ENCODE measurements at regions not wholly inside any gene's neighbourhood (a gene's known extent, or its start where the extent isn't known, plus 50 kb on each side); places are given as distances from the start of the nearest gene placed in this dataset.

DNA sequence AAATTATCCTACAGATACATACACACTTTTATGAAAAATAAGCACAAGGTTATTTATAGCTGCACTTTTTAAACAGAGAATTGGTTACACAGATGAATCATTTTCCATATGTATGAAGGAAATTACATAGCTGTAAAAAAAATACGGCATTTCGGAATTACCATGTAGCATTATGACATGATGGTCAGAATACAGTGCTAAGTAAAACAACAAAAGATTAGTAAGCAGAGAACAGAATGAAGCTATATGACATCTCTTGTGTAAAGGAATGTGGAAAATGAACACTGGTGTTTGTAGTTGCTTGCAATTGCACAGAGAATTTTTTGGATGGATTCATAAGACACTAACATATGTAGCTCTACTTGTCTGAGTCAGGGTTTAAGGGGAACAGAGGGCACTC, 1222.0 kb upstream of the PRKX start:
- TF ChIP-seq, protein P1, sequence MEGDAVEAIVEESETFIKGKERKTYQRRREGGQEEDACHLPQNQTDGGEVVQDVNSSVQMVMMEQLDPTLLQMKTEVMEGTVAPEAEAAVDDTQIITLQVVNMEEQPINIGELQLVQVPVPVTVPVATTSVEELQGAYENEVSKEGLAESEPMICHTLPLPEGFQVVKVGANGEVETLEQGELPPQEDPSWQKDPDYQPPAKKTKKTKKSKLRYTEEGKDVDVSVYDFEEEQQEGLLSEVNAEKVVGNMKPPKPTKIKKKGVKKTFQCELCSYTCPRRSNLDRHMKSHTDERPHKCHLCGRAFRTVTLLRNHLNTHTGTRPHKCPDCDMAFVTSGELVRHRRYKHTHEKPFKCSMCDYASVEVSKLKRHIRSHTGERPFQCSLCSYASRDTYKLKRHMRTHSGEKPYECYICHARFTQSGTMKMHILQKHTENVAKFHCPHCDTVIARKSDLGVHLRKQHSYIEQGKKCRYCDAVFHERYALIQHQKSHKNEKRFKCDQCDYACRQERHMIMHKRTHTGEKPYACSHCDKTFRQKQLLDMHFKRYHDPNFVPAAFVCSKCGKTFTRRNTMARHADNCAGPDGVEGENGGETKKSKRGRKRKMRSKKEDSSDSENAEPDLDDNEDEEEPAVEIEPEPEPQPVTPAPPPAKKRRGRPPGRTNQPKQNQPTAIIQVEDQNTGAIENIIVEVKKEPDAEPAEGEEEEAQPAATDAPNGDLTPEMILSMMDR (IDR thresholded peaks at IDR 0.05; ENCODE audit: insufficient read depth, low read depth, low read length) = no peak
- no peak for TF ChIP-seq EZH2 (IDR thresholded peaks at IDR 0.05; ENCODE audit: insufficient read depth, low read length)
- no peak for FAIRE-seq
- Histone ChIP-seq H3K4me2 (ENCODE audit: low read length) (no peak overlapping the region), H3K27me3 (ENCODE audit: insufficient read depth, low read length) (no peaks in the 10 kb centered on the region), H3K27ac (ENCODE audit: low read depth, low read length) (no peak overlapping the region), H3K4me3 (ENCODE audit: insufficient read depth, low read depth, low read length) (no peak overlapping the region), H4K20me1 (ENCODE audit: insufficient read depth, low read length) (no peaks in the 10 kb centered on the region), H3K9me3 (ENCODE audit: insufficient read depth, low read depth, low read length) (no peaks in the 10 kb centered on the region), H3K79me2 (ENCODE audit: insufficient read depth, low read length) (no peaks in the 10 kb centered on the region), H2AFZ (ENCODE audit: low read depth, low read length) (no peak overlapping the region), H3K4me1 (ENCODE audit: insufficient read depth, low read length) (no peaks in the 10 kb centered on the region), H3K9ac (ENCODE audit: low read length) (no peak overlapping the region), H3K36me3 (ENCODE audit: insufficient read depth, low read length) (no peaks in the 10 kb centered on the region)
- Mint-ChIP-seq H3K4me1 (ENCODE audit: low read depth, unreplicated experiment) (peaks cover 8% of the 10 kb centered on the region), H3K9me3 (ENCODE audit: unreplicated experiment) (no peaks in the 10 kb centered on the region), H3K27me3 (ENCODE audit: low read depth, unreplicated experiment) (no peaks in the 10 kb centered on the region), H3K4me3 (ENCODE audit: unreplicated experiment) (no peak overlapping the region), H3K27ac (ENCODE audit: unreplicated experiment) (no peak overlapping the region), H3K36me3 (ENCODE audit: low read depth, unreplicated experiment) (no peaks in the 10 kb centered on the region)
- no peak for DNase-seq (ENCODE audit: low read depth)

DNA sequence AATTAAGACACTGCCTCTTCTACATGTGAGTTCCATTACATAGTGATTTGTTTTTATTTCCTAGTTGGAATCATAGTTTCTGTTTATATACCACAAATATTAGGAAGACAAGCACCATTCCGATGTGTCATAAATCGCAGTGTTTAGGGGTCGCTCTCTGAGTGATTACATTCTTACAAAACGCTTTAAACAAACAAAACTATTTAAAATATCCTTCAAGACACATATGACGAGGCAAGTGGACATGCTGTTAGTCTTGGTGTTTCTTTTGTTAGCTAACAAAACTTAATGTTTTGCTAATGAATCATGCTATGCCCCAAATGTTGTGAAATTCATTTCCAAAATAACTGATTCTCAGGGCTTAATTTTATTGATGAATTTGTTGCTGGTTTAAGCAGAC, 1219.3 kb upstream of the PRKX start:
- H3K36me3 ChIP-seq (ENCODE audit: insufficient read depth, low read length) = no peaks in the 10 kb centered on the region
- H3K79me2 ChIP-seq (ENCODE audit: insufficient read depth, low read length) = no peaks in the 10 kb centered on the region
- H3K9me3 Mint-ChIP-seq (ENCODE audit: unreplicated experiment) = no peaks in the 10 kb centered on the region
- peak overlapping the region; percentile 12 for H3K27ac ChIP-seq (ENCODE audit: low read depth, low read length)
- no peaks in the 10 kb centered on the region for H3K27me3 ChIP-seq (ENCODE audit: insufficient read depth, low read length)
- H3K36me3 Mint-ChIP-seq (ENCODE audit: low read depth, unreplicated experiment) = no peaks in the 10 kb centered on the region
- H3K4me3 Mint-ChIP-seq (ENCODE audit: unreplicated experiment) = no peak overlapping the region
- no peaks in the 10 kb centered on the region for H3K27me3 Mint-ChIP-seq (ENCODE audit: low read depth, unreplicated experiment)
- DNase-seq (ENCODE audit: low read depth) = peak; percentile 54
- peaks cover 8% of the 10 kb centered on the region for H3K4me1 Mint-ChIP-seq (ENCODE audit: low read depth, unreplicated experiment)
- no peak overlapping the region for H3K4me3 ChIP-seq (ENCODE audit: insufficient read depth, low read depth, low read length)
- peak overlapping the region; percentile 22 for H3K4me2 ChIP-seq (ENCODE audit: low read length)
- H4K20me1 ChIP-seq (ENCODE audit: insufficient read depth, low read length) = no peaks in the 10 kb centered on the region
- no peaks in the 10 kb centered on the region for H3K4me1 ChIP-seq (ENCODE audit: insufficient read depth, low read length)
- H2AFZ ChIP-seq (ENCODE audit: low read depth, low read length) = no peak overlapping the region
- FAIRE-seq = peak; percentile 62
- no peak overlapping the region for H3K9ac ChIP-seq (ENCODE audit: low read length)
- H3K27ac Mint-ChIP-seq (ENCODE audit: unreplicated experiment) = no peak overlapping the region
- no peak for TF ChIP-seq EZH2 (IDR thresholded peaks at IDR 0.05; ENCODE audit: insufficient read depth, low read length)
- TF ChIP-seq, protein P1 (IDR thresholded peaks at IDR 0.05; ENCODE audit: insufficient read depth, low read depth, low read length) = no peak
- H3K9me3 ChIP-seq (ENCODE audit: insufficient read depth, low read depth, low read length) = no peaks in the 10 kb centered on the region

GRCh38 chrX:4930426-4930825, 1217.0 kb upstream of the PRKX start:
- Histone ChIP-seq H3K27ac (ENCODE audit: low read depth, low read length) (no peak overlapping the region), H3K4me1 (ENCODE audit: insufficient read depth, low read length) (peaks cover 3% of the 10 kb centered on the region), H3K9me3 (ENCODE audit: insufficient read depth, low read depth, low read length) (no peaks in the 10 kb centered on the region), H3K4me3 (ENCODE audit: insufficient read depth, low read depth, low read length) (no peak overlapping the region), H2AFZ (ENCODE audit: low read depth, low read length) (no peak overlapping the region), H4K20me1 (ENCODE audit: insufficient read depth, low read length) (no peaks in the 10 kb centered on the region), H3K27me3 (ENCODE audit: insufficient read depth, low read length) (no peaks in the 10 kb centered on the region), H3K4me2 (ENCODE audit: low read length) (no peak overlapping the region), H3K36me3 (ENCODE audit: insufficient read depth, low read length) (no peaks in the 10 kb centered on the region), H3K79me2 (ENCODE audit: insufficient read depth, low read length) (no peaks in the 10 kb centered on the region), H3K9ac (ENCODE audit: low read length) (no peak overlapping the region)
- H3K27me3 Mint-ChIP-seq (ENCODE audit: low read depth, unreplicated experiment) = no peaks in the 10 kb centered on the region
- H3K27ac Mint-ChIP-seq (ENCODE audit: unreplicated experiment) = no peak overlapping the region
- H3K4me1 Mint-ChIP-seq (ENCODE audit: low read depth, unreplicated experiment) = peaks cover 3% of the 10 kb centered on the region
- TF ChIP-seq, protein P1 (IDR thresholded peaks at IDR 0.05; ENCODE audit: insufficient read depth, low read depth, low read length) = no peak
- TF ChIP-seq EZH2 (IDR thresholded peaks at IDR 0.05; ENCODE audit: insufficient read depth, low read length) = no peak
- DNase-seq (ENCODE audit: low read depth) (no peak), FAIRE-seq (no peak)
- H3K4me3 Mint-ChIP-seq (ENCODE audit: unreplicated experiment) = no peak overlapping the region
- H3K9me3 Mint-ChIP-seq (ENCODE audit: unreplicated experiment) = no peaks in the 10 kb centered on the region
- H3K36me3 Mint-ChIP-seq (ENCODE audit: low read depth, unreplicated experiment) = no peaks in the 10 kb centered on the region

Measured in astrocyte (in vitro differentiated cells and primary cell).